ENCODE measurements at regions not wholly inside any gene's neighbourhood (a gene's known extent, or its start where the extent isn't known, plus 50 kb on each side); places are given as distances from the start of the nearest gene placed in this dataset.
"Not testable (repeated sequence)": the region's sequence is repeated elsewhere in the genome, so short reads cannot be mapped to it uniquely, and the experiment has no call there.

DNA sequence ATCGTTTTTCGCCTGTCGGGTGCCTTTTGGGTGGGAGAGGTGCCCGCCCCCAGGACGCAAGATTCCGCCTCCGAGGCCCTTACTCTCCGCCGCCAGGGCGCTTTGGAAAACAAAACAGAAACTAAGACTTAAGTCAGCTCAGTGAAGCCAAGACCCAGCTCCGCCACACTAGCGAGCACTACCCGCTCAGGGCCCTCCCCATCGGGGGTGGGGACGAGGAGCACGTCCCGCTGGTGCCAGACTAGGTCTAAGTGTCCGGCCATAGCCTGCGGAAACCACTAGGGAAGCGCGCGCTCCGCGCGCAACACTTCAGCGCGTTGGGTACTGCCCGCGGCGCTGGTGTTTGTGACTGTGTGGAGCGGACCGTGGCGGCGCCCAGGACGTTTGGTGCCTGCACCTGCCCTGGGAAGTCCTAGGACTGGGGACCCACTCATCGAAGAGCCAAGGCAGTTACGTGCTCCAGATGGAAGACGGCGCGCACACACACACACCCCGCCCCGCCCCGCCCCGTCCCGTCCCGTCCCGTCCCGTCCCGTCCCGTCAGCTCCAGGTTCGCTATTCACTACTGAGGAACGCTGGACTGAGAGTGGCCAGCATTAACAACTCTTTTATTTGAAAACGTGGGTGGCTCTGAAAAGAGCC lies 57.6 kb upstream of the BOLA1 start:
- not testable (repeated sequence) for H3K9me3 ChIP-seq (ENCODE audit: severe bottlenecking); H3K4me3 ChIP-seq (ENCODE audit: low read depth, low read length); DNase-seq; H3K27ac ChIP-seq; H3K27me3 ChIP-seq (ENCODE audit: insufficient read depth, low read depth, severe bottlenecking)
- H3K36me3 ChIP-seq: peaks cover 15% of the 10 kb centered on the region

DNA sequence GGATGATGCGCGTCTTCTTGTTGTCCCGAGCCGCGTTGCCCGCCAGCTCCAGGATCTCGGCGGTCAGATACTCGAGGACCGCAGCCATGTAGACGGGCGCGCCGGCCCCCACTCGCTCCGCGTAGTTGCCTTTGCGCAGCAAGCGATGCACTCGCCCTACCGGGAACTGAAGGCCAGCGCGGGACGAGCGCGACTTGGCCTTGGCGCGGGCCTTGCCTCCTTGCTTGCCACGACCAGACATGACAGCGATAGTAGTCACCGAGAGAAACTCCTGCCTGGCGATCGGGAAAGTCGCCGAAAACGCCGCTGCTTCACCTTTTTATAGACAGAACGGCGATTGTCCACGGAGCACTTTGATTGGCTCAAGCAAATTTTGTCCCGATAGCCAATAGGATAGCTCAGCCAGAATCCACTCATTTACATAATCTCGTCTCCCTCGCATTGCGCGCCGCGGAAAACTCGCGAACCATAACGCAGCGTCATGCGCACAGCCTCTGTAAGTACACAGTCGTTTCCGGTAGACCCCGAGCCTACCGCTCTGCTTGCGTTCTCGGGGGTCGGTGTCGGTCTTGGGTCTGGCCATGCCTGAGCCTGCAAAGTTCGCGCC lies 56.8 kb upstream of the BOLA1 start:
- not testable (repeated sequence) for DNase-seq; H3K27me3 ChIP-seq (ENCODE audit: insufficient read depth, low read depth, severe bottlenecking); H3K27ac ChIP-seq; H3K9me3 ChIP-seq (ENCODE audit: severe bottlenecking); H3K4me3 ChIP-seq (ENCODE audit: low read depth, low read length)
- H3K36me3 ChIP-seq: peaks cover 21% of the 10 kb centered on the region

DNA sequence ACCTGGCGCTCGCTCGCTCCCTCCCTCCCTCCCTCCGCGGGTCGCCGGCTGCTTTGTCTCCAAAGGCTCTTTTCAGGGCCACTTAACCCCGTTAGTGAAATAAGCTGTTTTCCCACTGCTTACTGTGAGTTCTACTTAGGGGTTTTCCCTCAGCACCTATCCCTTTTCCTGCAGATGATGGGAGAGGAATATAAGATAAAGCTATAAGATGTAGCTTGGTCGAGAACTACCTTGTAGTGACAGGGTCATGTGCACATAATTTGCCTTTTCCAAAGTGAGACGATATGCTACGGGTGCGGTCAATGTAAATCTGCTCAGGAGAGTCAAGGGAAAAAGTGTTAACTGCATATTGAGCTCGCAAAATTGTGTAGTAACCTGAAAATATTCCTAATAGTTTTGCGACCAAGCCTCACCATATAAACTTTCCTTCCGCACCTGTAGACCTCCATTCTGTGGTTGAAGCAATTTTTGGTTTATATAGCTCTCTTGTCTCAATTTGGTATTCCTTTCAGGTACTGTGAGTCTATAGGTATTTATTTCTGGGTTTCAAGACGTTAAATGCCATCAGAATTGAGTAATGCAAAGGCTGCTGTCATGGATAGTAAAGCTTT lies 55.8 kb upstream of the BOLA1 start:
- TF ChIP-seq, protein P1, sequence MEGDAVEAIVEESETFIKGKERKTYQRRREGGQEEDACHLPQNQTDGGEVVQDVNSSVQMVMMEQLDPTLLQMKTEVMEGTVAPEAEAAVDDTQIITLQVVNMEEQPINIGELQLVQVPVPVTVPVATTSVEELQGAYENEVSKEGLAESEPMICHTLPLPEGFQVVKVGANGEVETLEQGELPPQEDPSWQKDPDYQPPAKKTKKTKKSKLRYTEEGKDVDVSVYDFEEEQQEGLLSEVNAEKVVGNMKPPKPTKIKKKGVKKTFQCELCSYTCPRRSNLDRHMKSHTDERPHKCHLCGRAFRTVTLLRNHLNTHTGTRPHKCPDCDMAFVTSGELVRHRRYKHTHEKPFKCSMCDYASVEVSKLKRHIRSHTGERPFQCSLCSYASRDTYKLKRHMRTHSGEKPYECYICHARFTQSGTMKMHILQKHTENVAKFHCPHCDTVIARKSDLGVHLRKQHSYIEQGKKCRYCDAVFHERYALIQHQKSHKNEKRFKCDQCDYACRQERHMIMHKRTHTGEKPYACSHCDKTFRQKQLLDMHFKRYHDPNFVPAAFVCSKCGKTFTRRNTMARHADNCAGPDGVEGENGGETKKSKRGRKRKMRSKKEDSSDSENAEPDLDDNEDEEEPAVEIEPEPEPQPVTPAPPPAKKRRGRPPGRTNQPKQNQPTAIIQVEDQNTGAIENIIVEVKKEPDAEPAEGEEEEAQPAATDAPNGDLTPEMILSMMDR (IDR thresholded peaks at IDR 0.05; ENCODE audit: low read depth, low read length): no peak
- Histone ChIP-seq H3K36me3 (peaks cover 23% of the 10 kb centered on the region), H3K9me3 (ENCODE audit: severe bottlenecking) (no peaks in the 10 kb centered on the region), H3K27ac (peak overlapping the region; percentile 84), H3K27me3 (ENCODE audit: insufficient read depth, low read depth, severe bottlenecking) (no peaks in the 10 kb centered on the region), H3K4me3 (ENCODE audit: low read depth, low read length) (peak overlapping the region; percentile 99)
- DNase-seq: no peak

DNA sequence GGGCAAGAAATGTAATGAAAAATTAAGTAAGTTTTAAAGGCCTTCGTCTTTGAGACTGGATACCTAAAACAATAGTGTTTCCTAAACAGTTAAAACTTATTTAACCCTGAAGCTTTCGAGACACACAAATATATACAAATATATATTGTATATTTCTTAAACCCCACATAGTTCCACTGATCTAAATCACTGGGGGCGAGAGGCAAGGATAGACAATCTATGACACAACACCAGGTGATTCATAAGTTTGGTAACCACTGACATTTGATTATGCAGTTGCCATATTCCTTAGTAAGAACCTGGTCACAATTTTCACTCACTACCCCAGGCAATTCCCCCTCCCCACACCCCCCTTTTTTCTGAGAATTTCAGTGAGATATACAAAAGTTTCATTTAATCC lies 55.3 kb upstream of the BOLA1 start:
- H3K27ac ChIP-seq: peak overlapping the region; percentile 84

DNA sequence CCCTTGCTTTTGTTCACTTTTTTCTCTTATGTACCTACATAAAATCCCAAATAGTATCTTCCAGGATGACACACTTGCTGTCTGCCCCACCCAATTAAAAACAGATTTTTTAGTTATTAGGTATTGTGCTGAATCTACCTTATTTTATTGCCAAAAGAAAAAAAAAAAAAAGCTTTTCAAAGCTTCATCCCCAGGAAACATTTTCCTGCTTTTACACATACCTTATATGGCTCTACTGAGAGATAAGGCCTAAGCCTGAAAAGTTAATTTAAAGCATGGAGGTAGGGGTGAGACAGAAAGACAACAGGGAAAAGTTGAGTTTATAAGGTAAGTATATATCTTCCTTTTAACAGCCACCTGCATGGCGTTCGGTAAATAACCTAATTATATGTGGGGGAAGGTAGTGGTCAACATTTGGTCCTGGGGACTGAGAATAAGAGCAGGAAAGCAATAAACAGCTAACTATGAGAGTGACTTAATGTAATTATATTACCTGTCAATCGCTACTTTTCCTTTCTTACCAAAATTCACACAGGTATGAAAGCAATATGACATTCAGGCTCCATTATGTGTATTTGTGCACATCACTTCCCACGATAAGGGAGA lies 54.6 kb upstream of the BOLA1 start:
- no peak overlapping the region for H3K4me3 ChIP-seq (ENCODE audit: low read depth, low read length)
- no peak for DNase-seq
- TF ChIP-seq, protein P1 (IDR thresholded peaks at IDR 0.05; ENCODE audit: low read depth, low read length): no peak
- peak overlapping the region; percentile 84 for H3K27ac ChIP-seq
- H3K27me3 ChIP-seq (ENCODE audit: insufficient read depth, low read depth, severe bottlenecking): no peaks in the 10 kb centered on the region
- peaks cover 23% of the 10 kb centered on the region for H3K36me3 ChIP-seq
- H3K9me3 ChIP-seq (ENCODE audit: severe bottlenecking): no peaks in the 10 kb centered on the region

More for the DNA sequence above, 55.3 kb upstream of the BOLA1 start:
- Histone ChIP-seq H3K9me3 (ENCODE audit: severe bottlenecking) (no peaks in the 10 kb centered on the region), H3K4me3 (ENCODE audit: low read depth, low read length) (peak overlapping the region; percentile 99), H3K27me3 (ENCODE audit: insufficient read depth, low read depth, severe bottlenecking) (no peaks in the 10 kb centered on the region), H3K36me3 (peaks cover 23% of the 10 kb centered on the region)
- TF ChIP-seq, protein P1 (IDR thresholded peaks at IDR 0.05; ENCODE audit: low read depth, low read length): no peak
- DNase-seq: no peak

DNA sequence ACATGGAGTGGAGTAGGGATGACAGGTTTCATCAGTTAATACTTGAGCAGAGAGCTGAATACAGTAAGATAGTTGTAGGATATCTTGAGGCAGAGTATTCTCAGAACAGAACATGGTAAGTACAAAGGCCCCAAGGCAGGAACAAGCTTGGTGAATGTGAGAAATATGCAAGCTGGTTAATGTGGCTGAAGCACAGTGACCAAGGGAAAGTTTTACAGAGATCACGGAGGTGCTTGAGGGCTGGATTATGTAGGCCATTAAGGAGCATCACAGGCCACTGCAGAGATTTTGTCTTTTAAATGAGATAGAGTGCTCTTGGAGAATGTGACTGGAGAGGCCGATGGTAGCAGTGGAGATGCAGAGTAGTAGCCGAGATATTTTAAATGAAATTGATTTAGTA lies 54.0 kb upstream of the BOLA1 start:
- TF ChIP-seq, protein P1 (IDR thresholded peaks at IDR 0.05; ENCODE audit: low read depth, low read length): no peak
- Histone ChIP-seq H3K27ac (no peak overlapping the region), H3K36me3 (peaks cover 23% of the 10 kb centered on the region), H3K4me3 (ENCODE audit: low read depth, low read length) (no peak overlapping the region), H3K27me3 (ENCODE audit: insufficient read depth, low read depth, severe bottlenecking) (no peaks in the 10 kb centered on the region), H3K9me3 (ENCODE audit: severe bottlenecking) (no peaks in the 10 kb centered on the region)
- no peak for DNase-seq

Data from WERI-Rb-1 (cell line).